SU-DHL-6 (cell line): ENCODE measurements at regions not wholly inside any gene's neighbourhood (a gene's known extent, or its start where the extent isn't known, plus 50 kb on each side); places are given as distances from the start of the nearest gene placed in this dataset.

Experiments used
- CTCF ChIP-seq: fragments of 200-600 bp; sonication (generic); IDR thresholded peaks from one replicate; pipeline ENCODE4 v1.5.1; 2017; ENCODE audit warnings: antibody characterized with exemption, mild to moderate bottlenecking, low read length, moderate library complexity; ENCODE audit not compliant: insufficient read depth, poor library complexity, severe bottlenecking
- EZH2phosphoT487 ChIP-seq: fragments of 200-600 bp; sonication (generic), shearing (Covaris generic); conservative IDR thresholded peaks from 2 replicates; pipeline ENCODE4 v1.6.1; 2018; ENCODE audit warnings: mild to moderate bottlenecking, antibody characterized with exemption, low read length, moderate library complexity, mixed read lengths

- TF ChIP-seq CTCF (no peak), EZH2phosphoT487 (no peak)
These were observed 140.0 kb upstream of the SGK1 start for GRCh38 chr6:134457941-134458340.
